ENCODE measurements at regions not wholly inside any gene's neighbourhood (a gene's known extent, or its start where the extent isn't known, plus 50 kb on each side); places are given as distances from the start of the nearest gene placed in this dataset.
"Not testable (repeated sequence)": the region's sequence is repeated elsewhere in the genome, so short reads cannot be mapped to it uniquely, and the experiment has no call there.

DNA sequence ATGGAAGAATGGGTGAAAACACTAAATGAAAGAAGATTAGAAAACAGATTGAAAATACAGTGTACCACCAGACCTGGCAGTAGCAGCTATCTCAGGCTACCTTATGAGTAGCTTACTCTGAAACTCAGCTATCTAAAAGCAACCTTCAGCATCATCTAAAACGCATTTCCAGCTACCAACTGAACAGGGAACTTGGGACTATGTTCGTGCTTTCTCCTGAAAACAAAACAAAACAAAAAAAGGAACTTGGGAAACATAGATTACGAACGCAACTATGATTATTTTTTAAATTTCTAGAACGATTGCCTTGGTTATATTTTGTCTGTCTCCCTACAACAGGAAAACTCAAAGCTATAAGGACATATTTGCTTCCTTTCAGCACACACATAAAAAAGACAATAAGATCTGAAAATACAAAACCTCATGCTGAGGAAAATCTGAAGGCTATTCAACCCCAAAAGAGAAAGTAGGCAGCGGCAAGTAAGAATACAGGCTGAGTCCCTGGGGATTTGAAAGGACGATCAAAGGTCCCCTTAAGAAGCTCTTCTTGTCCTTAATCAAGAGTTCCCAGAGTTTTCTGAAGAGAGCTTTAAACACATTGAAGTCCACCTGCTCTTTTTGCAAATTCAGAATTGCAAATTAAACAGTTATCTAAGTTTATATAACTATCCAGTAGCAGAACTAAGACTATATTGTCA is 53.4 kb downstream of the OR2K2 start:
- Mint-ChIP-seq H3K27me3 (peaks cover 7% of the 10 kb centered on the region), H3K27ac (no peak overlapping the region), H3K4me3 (no peak overlapping the region), H3K36me3 (no peaks in the 10 kb centered on the region), H3K4me1 (ENCODE audit: low read depth) (no peaks in the 10 kb centered on the region), H3K9me3 (no peaks in the 10 kb centered on the region)
- CTCF ChIA-PET: no interaction called here
- intact Hi-C loops (cut with micrococcal nuclease): no loop called here
- no peak for DNase-seq
- POLR2A ChIA-PET: no interaction called here

DNA sequence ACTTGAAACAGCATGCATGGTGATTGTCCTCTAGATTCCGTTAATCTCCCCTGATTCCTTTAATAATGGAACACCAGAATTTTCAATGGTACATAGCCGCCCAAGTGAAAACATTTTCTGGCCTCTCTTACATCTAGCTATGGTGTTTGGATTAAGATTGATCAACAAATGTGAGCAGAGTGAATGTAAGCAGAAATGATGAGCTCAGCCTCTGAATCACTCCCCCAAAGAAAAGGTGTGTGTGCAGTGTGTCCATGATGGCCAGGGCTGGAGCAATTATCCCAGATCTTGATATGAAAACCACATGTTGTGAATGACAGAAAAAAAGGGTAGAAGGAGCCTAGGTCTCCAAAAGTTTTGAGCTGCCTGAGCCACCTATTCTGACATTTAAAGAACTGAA is 55.3 kb downstream of the OR2K2 start:
- Mint-ChIP-seq H3K4me1 (ENCODE audit: low read depth) (no peaks in the 10 kb centered on the region), H3K4me3 (no peak overlapping the region), H3K27ac (no peak overlapping the region), H3K36me3 (no peaks in the 10 kb centered on the region), H3K27me3 (peaks cover 3% of the 10 kb centered on the region), H3K9me3 (no peaks in the 10 kb centered on the region)
- intact Hi-C loops (cut with micrococcal nuclease): no loop called here
- POLR2A ChIA-PET: no interaction called here
- CTCF ChIA-PET: no interaction called here
- DNase-seq: no peak

DNA sequence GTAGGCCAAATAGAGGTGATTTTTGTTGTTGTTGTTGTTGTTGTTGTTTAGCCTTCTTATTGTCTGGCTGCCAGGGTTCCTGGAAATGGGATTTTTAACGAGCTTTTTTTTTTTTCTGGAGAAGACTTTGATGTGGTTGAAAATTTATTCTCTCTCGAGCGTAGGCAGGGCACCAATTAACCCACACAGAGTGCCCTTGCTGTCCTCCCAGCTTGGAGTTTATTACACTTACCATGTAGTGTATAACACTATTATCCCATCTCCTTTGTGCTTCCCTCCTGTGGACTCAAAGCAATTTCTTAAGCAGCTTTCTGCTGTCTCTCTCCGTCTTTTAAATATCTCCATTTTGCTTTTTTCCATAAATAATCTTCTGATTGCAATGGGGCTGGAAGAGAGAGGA is 57.4 kb downstream of the OR2K2 start:
- H3K9me3 Mint-ChIP-seq: no peaks in the 10 kb centered on the region
- no peak for DNase-seq
- H3K27me3 Mint-ChIP-seq: peaks cover 3% of the 10 kb centered on the region
- ChIA-PET POLR2A (no interaction called here), CTCF (no interaction called here)
- intact Hi-C loops (cut with micrococcal nuclease): no loop called here
- no peaks in the 10 kb centered on the region for H3K4me1 Mint-ChIP-seq (ENCODE audit: low read depth)
- H3K4me3 Mint-ChIP-seq: no peak overlapping the region
- no peak overlapping the region for H3K27ac Mint-ChIP-seq
- H3K36me3 Mint-ChIP-seq: no peaks in the 10 kb centered on the region

DNA sequence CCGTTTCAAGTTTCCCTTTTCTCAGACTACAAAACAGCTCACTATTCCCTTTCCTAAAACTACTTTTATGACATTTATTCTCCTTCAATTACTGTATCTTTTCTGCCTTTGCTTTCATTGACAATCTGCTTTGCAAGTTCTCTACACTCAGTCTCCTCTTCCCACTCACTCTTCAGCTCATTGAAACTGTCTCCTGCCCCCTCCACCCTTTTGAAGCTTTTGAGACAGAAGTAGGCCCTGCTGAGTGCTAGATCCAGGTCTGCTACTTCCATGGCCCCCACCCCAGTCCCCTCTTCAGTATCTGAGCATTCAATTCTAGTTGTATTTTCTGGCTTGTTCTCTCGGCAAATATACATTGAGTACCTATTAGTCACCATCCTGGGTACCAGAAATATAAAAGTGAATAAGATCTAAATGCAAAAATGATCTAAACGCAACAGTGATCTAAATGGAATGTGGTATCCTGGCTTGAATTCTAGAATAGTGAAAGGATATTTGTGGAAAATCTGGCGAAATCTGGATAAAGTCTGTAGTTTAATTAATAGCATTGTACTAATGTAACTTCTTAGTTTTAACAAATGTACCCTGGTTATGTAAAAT is 58.4 kb downstream of the OR2K2 start:
- Mint-ChIP-seq H3K27me3 (peaks cover 2% of the 10 kb centered on the region), H3K36me3 (no peaks in the 10 kb centered on the region), H3K4me1 (ENCODE audit: low read depth) (no peaks in the 10 kb centered on the region), H3K27ac (no peak overlapping the region), H3K4me3 (no peak overlapping the region), H3K9me3 (peaks cover 2% of the 10 kb centered on the region)
- ChIA-PET CTCF (no interaction called here), POLR2A (no interaction called here)
- DNase-seq: no peak
- intact Hi-C loops (cut with micrococcal nuclease): no loop called here

DNA sequence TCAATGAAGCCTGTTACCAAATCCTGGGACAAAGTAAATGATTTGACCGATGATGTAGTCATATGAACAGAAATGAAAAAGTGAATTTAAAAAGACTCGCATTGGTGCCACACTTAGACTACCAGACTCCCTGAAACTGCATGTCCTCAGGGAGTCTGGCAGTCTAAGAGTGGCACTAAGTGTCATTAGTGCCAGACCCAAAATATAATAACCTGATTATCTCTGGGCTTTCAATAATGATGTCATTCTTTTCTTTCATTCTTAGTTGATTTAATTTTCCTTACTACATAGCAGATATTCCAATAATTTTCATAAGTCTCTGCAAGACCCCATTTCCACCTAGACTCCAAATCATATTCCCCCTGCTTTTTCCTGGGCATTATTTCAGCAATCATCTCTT is 59.0 kb downstream of the OR2K2 start:
- POLR2A ChIA-PET: no interaction called here
- DNase-seq: no peak
- H3K4me1 Mint-ChIP-seq (ENCODE audit: low read depth): no peaks in the 10 kb centered on the region
- no peaks in the 10 kb centered on the region for H3K36me3 Mint-ChIP-seq
- H3K4me3 Mint-ChIP-seq: no peak overlapping the region
- peaks cover 2% of the 10 kb centered on the region for H3K27me3 Mint-ChIP-seq
- H3K9me3 Mint-ChIP-seq: peaks cover 7% of the 10 kb centered on the region
- CTCF ChIA-PET: no interaction called here
- no peak overlapping the region for H3K27ac Mint-ChIP-seq
- intact Hi-C loops (cut with micrococcal nuclease): no loop called here

DNA sequence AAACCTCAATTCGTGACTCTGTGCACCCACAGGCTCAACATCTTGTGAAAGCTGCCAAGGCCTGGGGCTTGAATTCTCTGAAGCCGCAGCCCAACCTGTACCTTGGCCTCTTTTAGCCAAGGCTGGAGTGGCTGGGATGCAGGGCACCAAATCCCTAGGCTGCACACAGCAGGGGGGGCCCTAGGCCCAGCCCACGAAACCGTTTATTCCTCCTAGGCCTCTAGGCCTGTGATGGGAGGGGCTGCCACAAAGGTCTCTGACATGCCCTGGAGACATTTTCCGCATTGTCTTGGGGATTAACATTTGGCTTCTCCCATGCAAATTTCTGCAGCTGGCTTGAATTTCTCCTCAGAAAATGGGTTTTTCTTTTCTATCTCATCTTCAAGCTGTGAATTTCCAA is 64.0 kb downstream of the OR2K2 start:
- DNase-seq; H3K27me3 Mint-ChIP-seq; H3K4me1 Mint-ChIP-seq (ENCODE audit: low read depth); intact Hi-C loops (cut with micrococcal nuclease); H3K27ac Mint-ChIP-seq; POLR2A ChIA-PET; H3K36me3 Mint-ChIP-seq; H3K4me3 Mint-ChIP-seq; CTCF ChIA-PET: not testable (repeated sequence)
- peaks cover 13% of the 10 kb centered on the region for H3K9me3 Mint-ChIP-seq

DNA sequence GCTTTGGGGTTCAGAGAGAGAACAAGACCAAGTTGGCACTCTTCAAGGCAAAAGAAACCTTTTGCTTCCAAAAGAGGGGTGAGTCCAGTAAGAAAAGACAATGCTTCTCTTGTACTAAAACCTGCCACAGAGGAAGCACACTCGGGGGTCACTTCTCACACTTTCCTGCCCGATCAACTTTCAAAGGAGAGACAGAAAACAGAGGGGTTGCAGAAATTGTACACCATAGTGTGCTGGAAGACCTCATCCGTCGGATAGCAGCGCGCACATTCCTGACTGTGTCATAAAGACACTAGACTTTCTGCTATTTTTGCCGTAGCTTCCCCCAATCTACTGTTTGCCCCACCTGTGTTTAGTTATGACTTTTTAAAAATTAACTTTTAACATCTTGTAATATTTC is 66.9 kb downstream of the OR2K2 start:
- H3K36me3 Mint-ChIP-seq: no peaks in the 10 kb centered on the region
- CTCF ChIA-PET: no interaction called here
- no peak for DNase-seq
- H3K27ac Mint-ChIP-seq: no peak overlapping the region
- no peaks in the 10 kb centered on the region for H3K4me1 Mint-ChIP-seq (ENCODE audit: low read depth)
- H3K9me3 Mint-ChIP-seq: peaks cover 13% of the 10 kb centered on the region
- no peak overlapping the region for H3K4me3 Mint-ChIP-seq
- POLR2A ChIA-PET: no interaction called here
- peaks cover 3% of the 10 kb centered on the region for H3K27me3 Mint-ChIP-seq
- intact Hi-C loops (cut with micrococcal nuclease): no loop called here

DNA sequence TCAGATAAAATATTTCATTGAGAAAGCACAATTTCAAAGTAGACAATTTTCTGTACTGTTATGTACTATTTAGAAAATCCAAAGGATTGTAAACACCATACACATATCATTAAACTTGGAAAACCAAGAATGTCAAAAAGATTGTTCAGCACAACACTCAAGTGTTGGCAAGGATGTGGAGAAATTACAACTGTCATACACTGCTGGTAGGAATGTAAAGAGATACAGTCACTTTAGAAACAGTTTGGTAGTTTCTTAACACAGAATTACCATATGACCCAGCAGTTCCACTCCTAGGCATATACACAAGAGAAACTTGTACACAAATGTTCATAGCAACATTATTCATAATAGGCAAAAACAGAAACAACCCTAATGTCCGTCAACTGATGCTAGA is 71.2 kb downstream of the OR2K2 start:
- H3K4me1 Mint-ChIP-seq (ENCODE audit: low read depth): no peaks in the 10 kb centered on the region
- ChIA-PET POLR2A (no interaction called here), CTCF (no interaction called here)
- no peak for DNase-seq
- H3K4me3 Mint-ChIP-seq: no peak overlapping the region
- H3K9me3 Mint-ChIP-seq: no peaks in the 10 kb centered on the region
- peaks cover 3% of the 10 kb centered on the region for H3K27me3 Mint-ChIP-seq
- H3K36me3 Mint-ChIP-seq: no peaks in the 10 kb centered on the region
- H3K27ac Mint-ChIP-seq: no peak overlapping the region
- intact Hi-C loops (cut with micrococcal nuclease): no loop called here

DNA sequence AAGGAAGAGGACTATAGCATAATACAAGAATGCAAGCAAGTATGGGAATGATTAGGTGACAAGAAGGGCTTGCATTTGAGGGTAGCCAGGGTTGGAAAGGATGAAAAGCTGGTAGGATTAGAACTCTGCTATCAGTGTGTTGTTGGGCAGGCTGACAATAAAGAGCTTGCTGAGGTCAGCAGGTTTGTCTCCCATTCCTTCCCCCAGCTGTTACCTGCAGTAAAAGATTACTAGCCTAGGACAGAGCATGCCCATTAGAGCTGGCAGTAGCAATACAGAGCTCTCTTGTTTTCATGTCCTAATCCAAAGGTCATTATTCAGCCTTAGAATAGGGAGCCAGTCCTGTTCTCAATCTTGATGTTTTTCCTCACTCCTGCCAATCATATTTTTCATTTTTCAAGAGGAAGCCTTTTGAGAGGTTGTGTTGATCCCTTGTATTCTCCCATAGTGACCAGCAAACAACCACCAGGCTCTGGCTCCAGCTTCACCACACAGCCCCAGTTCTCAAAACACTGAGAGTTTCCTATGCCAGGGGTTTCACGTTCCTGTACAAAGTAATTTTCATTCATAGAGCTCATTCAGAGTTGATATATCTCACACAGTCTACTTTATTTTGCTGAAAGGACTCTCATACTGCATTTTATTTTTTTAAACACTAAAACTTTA is 71.7 kb downstream of the OR2K2 start:
- H3K4me3 Mint-ChIP-seq: no peak overlapping the region
- peaks cover 3% of the 10 kb centered on the region for H3K27me3 Mint-ChIP-seq
- ChIA-PET CTCF (no interaction called here), POLR2A (no interaction called here)
- DNase-seq: no peak
- intact Hi-C loops (cut with micrococcal nuclease): no loop called here
- H3K9me3 Mint-ChIP-seq: no peaks in the 10 kb centered on the region
- no peaks in the 10 kb centered on the region for H3K36me3 Mint-ChIP-seq
- no peak overlapping the region for H3K27ac Mint-ChIP-seq
- no peaks in the 10 kb centered on the region for H3K4me1 Mint-ChIP-seq (ENCODE audit: low read depth)

DNA sequence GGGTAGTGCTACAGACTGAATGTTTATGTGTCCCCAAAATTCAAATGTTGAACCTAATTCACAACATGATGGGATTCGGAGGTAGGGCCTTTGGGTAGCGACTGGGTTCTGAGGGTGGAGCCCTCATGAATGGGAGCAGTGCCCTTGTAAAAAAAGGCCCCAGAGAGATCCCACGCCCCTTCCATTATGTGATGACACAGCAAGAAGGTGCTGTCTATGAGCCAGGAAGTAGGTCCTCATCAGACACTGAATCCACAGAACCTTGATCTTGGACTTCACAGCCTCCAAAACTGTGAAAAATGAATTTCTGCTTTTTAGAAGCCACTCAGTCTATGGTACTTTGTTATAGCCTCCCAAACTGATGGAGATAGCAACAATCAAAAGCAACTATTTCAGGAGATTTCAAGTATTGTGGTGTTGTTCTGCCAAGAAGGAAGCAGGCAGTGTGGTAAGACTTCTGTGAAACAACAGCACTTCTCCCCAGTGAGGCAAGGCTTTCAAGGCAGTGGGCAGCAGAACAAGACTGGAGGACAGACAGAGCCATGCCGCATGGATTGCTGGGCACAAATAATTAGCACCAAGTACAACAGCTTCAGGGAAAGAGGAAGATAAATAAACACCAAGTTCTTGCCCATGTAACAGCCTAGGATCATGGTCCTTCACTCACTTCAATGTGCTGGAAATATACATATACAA is 76.1 kb downstream of the OR2K2 start:
- H3K36me3 Mint-ChIP-seq: no peaks in the 10 kb centered on the region

DNA sequence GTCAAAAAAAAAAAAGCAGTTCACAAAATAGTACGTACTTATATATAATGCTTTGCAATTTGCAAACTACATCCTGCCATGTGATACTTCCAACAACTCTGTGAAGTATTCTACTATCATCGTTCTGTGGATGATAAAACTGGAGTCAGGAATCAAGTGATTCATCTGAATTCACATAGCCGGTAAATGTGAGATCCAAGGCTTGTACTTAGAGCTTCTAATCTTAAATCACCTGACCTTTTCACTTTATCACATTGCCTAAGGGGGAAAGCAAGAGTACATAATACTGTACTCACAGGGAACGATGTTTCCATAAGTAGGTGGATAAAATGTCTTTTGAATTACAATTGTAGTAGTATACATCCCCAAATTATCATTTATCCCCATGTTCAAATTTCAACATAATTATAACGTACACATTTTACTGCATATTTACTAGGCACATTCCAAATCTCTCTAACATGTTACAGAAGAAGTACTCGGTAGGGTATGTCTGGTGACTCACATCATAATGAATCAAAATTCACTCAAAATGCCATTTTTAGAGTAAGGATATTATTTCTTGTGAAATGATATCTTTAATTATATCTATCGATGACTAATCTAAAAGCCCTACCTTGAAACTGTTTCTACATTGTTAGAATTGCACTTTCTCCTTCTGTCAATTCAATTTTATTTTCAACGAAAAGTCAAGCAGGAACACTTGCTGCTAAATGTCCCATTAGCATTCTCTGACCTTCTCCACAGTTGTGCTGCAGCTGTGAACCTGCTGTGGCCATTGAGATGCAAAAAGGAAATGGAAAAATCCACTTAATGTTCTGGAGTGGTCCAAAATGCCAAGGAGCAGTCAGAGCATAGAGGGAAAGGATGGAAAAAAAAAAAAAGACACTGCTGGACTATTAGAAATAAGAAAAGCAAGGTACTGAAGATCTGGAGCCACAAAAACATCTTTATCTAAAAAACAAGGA is 78.9 kb downstream of the OR2K2 start:
- ChIA-PET POLR2A (no interaction called here), CTCF (interaction anchor here (0.6 kb wide), 1 partner anchor 1033 kb away, joined by 5 read pairs; no protein-coding TSS in a partner anchor)
- Mint-ChIP-seq H3K9me3 (no peaks in the 10 kb centered on the region), H3K27ac (no peak overlapping the region), H3K27me3 (no peaks in the 10 kb centered on the region), H3K4me1 (ENCODE audit: low read depth) (no peaks in the 10 kb centered on the region), H3K4me3 (no peak overlapping the region), H3K36me3 (no peaks in the 10 kb centered on the region)
- intact Hi-C loops (cut with micrococcal nuclease): no loop called here
- no peak for DNase-seq

More for the DNA sequence above, 76.1 kb downstream of the OR2K2 start:
- intact Hi-C loops (cut with micrococcal nuclease): no loop called here
- no peaks in the 10 kb centered on the region for H3K4me1 Mint-ChIP-seq (ENCODE audit: low read depth)
- no peak overlapping the region for H3K27ac Mint-ChIP-seq
- H3K4me3 Mint-ChIP-seq: no peak overlapping the region
- CTCF ChIA-PET: no interaction called here
- POLR2A ChIA-PET: no interaction called here
- no peaks in the 10 kb centered on the region for H3K9me3 Mint-ChIP-seq
- no peaks in the 10 kb centered on the region for H3K27me3 Mint-ChIP-seq
- no peak for DNase-seq

DNA sequence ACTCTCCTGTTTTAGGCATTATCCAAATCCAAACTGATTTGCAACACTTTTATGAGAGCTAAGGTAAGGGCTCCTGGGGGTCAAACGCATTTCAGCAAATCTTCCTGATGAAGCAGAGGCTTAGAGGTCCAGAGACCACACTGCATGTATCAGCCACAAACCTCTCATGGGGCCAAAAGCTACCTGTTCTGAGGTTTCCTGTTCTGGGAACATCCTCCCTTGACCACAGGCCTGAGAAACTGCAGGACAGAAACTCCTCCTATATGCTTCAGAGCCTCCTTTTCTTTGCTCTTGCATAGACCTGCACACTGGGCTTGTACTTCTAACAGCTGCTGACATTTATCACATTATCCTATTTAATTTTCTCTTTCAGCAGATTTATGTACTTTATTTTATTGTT is 92.6 kb downstream of the OR2K2 start:
- H3K9me3 Mint-ChIP-seq: no peaks in the 10 kb centered on the region
- CTCF ChIA-PET: no interaction called here
- no peak overlapping the region for H3K27ac Mint-ChIP-seq
- DNase-seq: no peak
- no peaks in the 10 kb centered on the region for H3K36me3 Mint-ChIP-seq
- no peak overlapping the region for H3K4me3 Mint-ChIP-seq
- intact Hi-C loops (cut with micrococcal nuclease): no loop called here
- H3K4me1 Mint-ChIP-seq (ENCODE audit: low read depth): no peaks in the 10 kb centered on the region
- POLR2A ChIA-PET: no interaction called here
- peaks cover 3% of the 10 kb centered on the region for H3K27me3 Mint-ChIP-seq
